SK-N-SH (cell line): ENCODE measurements at regions not wholly inside any gene's neighbourhood (a gene's known extent, or its start where the extent isn't known, plus 50 kb on each side); places are given as distances from the start of the nearest gene placed in this dataset.

Source experiments
- EP300 ChIP-seq, 2 experiments: IDR thresholded peaks; 2 replicates each; pipeline versions ENCODE4 v1.4.0 to v1.6.1; 2012; ENCODE audit warnings: borderline replicate concordance in 1 of 2, low read depth in 1 of 2, low read length in 1 of 2
- MEF2A ChIP-seq: IDR thresholded peaks from 2 replicates; pipeline ENCODE4 v1.4.0; 2012; ENCODE audit warnings: low read depth, borderline replicate concordance
- MXI1 ChIP-seq: IDR thresholded peaks from 2 replicates; pipeline ENCODE4 v1.6.1; 2012; ENCODE audit warnings: mild to moderate bottlenecking, low read depth, low read length, improper control_type of control experiment
- TEAD4 ChIP-seq: IDR thresholded peaks from 2 replicates; pipeline ENCODE4 v1.4.0; 2012; ENCODE audit warnings: mild to moderate bottlenecking, borderline replicate concordance; ENCODE audit not compliant: insufficient read depth
- TF ChIP-seq, protein P1 (sequence below): fragments of 200-600 bp; sonication (generic); IDR thresholded peaks from 2 replicates; pipeline ENCODE4 v1.6.1; 2017; ENCODE audit warnings: antibody characterized with exemption, mild to moderate bottlenecking, moderate library complexity
- TF ChIP-seq, protein P2 (sequence below): fragments of 150-350 bp; IDR thresholded peaks from 2 replicates; pipeline ENCODE4 v1.6.1; 2017; ENCODE audit warnings: antibody characterized with exemption, low read length, low read depth, borderline replicate concordance

DNA sequence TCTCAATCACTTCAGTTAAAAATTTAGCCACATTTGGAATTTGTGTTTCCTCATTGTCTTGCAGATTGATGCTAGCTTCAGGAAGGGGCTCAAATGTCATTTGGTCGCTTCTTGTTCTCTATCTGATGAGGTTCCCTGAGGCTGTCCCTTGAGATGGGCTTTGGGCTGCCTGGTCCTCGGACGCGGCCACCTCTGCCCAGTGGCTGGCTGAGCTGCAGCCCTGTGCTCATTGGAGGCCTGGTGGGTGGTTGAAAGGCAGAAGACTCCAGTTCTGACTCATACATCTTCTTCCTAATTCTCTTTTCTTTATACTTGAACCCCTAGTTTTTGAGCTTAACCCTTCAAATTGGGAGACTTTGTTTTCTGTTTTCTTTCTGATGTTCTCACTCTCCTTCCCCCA lies 78.8 kb upstream of the NTRK2 start:
- TF ChIP-seq TEAD4 (no peak), MEF2A (no peak), MXI1 (no peak), EP300 (IDR thresholded peaks at IDR 0.05; ENCODE audit: borderline replicate concordance in 1 of 2, low read depth in 1 of 2, low read length in 1 of 2) (no peak)
- TF ChIP-seq, protein P1, sequence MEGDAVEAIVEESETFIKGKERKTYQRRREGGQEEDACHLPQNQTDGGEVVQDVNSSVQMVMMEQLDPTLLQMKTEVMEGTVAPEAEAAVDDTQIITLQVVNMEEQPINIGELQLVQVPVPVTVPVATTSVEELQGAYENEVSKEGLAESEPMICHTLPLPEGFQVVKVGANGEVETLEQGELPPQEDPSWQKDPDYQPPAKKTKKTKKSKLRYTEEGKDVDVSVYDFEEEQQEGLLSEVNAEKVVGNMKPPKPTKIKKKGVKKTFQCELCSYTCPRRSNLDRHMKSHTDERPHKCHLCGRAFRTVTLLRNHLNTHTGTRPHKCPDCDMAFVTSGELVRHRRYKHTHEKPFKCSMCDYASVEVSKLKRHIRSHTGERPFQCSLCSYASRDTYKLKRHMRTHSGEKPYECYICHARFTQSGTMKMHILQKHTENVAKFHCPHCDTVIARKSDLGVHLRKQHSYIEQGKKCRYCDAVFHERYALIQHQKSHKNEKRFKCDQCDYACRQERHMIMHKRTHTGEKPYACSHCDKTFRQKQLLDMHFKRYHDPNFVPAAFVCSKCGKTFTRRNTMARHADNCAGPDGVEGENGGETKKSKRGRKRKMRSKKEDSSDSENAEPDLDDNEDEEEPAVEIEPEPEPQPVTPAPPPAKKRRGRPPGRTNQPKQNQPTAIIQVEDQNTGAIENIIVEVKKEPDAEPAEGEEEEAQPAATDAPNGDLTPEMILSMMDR = no peak
- TF ChIP-seq, protein P2, sequence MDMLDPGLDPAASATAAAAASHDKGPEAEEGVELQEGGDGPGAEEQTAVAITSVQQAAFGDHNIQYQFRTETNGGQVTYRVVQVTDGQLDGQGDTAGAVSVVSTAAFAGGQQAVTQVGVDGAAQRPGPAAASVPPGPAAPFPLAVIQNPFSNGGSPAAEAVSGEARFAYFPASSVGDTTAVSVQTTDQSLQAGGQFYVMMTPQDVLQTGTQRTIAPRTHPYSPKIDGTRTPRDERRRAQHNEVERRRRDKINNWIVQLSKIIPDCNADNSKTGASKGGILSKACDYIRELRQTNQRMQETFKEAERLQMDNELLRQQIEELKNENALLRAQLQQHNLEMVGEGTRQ = no peak
